Tibial nerve (tissue), 3 donors: ENCODE measurements at regions not wholly inside any gene's neighbourhood (a gene's known extent, or its start where the extent isn't known, plus 50 kb on each side); places are given as distances from the start of the nearest gene placed in this dataset.

ENCODE experiments used
- EP300 ChIP-seq, 2 donors: sonication (generic); formaldehyde crosslinking; IDR thresholded peaks; one replicate each; pipeline ENCODE4 v1.6.1; 2017; ENCODE audit warnings: antibody characterized with exemption in 2 of 2, mild to moderate bottlenecking in 1 of 2
- POLR2A ChIP-seq, 2 donors: fragments of 450-650 bp; IDR thresholded peaks; one replicate each; pipeline ENCODE4 v1.6.1; 2017; ENCODE audit warnings: antibody characterized with exemption in 2 of 2, mild to moderate bottlenecking in 2 of 2, moderate library complexity in 2 of 2

DNA sequence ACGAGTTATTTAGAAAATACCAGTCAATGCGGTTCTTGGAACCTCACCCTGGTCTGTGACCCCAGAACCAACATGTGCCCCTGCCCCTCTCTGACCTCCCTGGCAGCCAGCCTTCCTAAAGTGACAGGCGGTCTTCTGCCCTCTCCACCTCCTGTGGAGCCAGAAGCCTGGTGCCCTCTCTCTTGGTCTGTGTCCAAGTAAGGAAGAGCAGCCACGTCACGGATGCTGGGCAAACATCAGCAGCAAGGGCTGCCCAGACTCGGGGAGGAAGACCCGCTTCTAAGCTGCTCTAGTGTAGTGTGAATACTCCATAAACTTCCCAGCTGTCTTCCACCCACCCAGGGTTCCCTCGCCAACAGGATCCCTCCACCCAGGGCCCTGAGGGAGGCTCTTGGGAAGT lies 272.4 kb downstream of the BMP7 start:
- TF ChIP-seq EP300 (IDR thresholded peaks at IDR 0.05) (no peak), POLR2A (IDR thresholded peaks at IDR 0.05) (no peak)
